Mesodermal cell (in vitro differentiated cells): ENCODE measurements at regions not wholly inside any gene's neighbourhood (a gene's known extent, or its start where the extent isn't known, plus 50 kb on each side); places are given as distances from the start of the nearest gene placed in this dataset.
"Not testable (repeated sequence)": the region's sequence is repeated elsewhere in the genome, so short reads cannot be mapped to it uniquely, and the experiment has no call there.

ENCODE experiments used
- H3K27ac ChIP-seq: 2 replicates; pipeline ENCODE4 v1.7.0; 2013; ENCODE audit warnings: mild to moderate bottlenecking, low read depth, low read length, moderate library complexity; ENCODE audit not compliant: severe bottlenecking
- H3K36me3 ChIP-seq: 2 replicates; pipeline ENCODE4 v1.7.1; 2013; ENCODE audit warnings: mild to moderate bottlenecking, low read length, moderate library complexity; ENCODE audit not compliant: control insufficient read depth, insufficient read depth
- H3K4me1 ChIP-seq: one replicate; pipeline ENCODE4 v1.7.1; 2013; ENCODE audit warnings: mild to moderate bottlenecking, low read length; ENCODE audit not compliant: insufficient read depth, control insufficient read depth, poor library complexity, severe bottlenecking
- H3K4me3 ChIP-seq: 2 replicates; pipeline ENCODE4 v1.7.0; 2013; ENCODE audit warnings: low read length, control low read depth, mild to moderate bottlenecking; ENCODE audit not compliant: insufficient read depth, poor library complexity, severe bottlenecking; ENCODE audit errors: extremely low read depth
- H3K9me3 ChIP-seq: 2 replicates; pipeline ENCODE4 v1.7.1; 2013; ENCODE audit warnings: mild to moderate bottlenecking, low read length, moderate library complexity; ENCODE audit not compliant: control insufficient read depth
- WGBS, 2 experiments: methylation state at CpG; one replicate each; pipeline ENCODE4 v1.1.5; 2013; ENCODE audit warnings: missing lambda C conversion rate in 2 of 2; ENCODE audit not compliant: insufficient coverage in 2 of 2; 5-methylcytosine and 5-hydroxymethylcytosine counted together

DNA sequence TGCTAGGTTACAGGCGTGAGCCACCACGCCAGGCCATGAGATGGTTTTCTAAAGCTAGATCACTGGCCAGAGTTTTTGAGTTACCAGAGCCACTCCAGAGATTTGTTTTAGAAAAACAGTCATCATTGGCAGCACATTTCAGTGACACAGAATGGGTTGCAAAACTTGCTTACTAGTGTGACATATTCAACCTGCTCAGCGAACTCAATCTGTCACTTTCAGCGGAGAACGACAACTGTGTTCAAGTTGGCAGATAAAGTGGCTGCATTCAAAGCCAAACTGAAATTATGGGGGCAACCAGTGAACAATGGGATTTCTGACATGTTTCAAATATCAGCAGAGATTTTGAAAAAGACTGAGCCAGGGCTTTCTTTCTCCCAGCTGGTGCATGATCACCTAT, 456.3 kb upstream of the ISX start:
- Histone ChIP-seq H3K4me1 (peaks cover 8% of the 10 kb centered on the region), H3K27ac (no peak overlapping the region), H3K4me3 (no peak overlapping the region), H3K36me3 (no peaks in the 10 kb centered on the region), H3K9me3 (no peaks in the 10 kb centered on the region)
- WGBS, 2 experiments = 90 to 93% methylated on average over 5 of the region's 5 CpGs

DNA sequence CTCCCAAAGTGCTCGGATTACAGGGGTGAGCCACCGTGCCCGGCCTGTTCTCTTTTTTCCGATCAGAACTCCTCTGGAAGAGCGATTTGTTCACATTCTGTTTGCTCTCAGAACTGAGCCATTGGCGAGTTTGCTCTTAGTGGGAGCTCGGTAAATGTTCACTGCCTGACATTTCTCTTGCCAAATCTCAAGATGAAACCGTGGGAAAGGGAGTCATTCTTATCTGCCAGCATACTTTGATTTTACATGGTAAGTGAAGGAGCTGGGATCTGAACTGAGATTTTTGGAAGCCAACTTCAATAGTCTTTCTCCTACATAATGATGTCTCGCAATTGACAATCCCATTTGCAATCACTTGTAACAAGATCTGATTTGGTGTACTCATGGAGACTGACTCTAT, 445.8 kb upstream of the ISX start:
- Histone ChIP-seq H3K9me3 (no peaks in the 10 kb centered on the region), H3K4me1 (peaks cover 7% of the 10 kb centered on the region), H3K36me3 (no peaks in the 10 kb centered on the region), H3K27ac (no peak overlapping the region), H3K4me3 (no peak overlapping the region)
- 86 to 93% methylated on average over 8 to 9 of the region's 9 CpGs for WGBS, 2 experiments

DNA sequence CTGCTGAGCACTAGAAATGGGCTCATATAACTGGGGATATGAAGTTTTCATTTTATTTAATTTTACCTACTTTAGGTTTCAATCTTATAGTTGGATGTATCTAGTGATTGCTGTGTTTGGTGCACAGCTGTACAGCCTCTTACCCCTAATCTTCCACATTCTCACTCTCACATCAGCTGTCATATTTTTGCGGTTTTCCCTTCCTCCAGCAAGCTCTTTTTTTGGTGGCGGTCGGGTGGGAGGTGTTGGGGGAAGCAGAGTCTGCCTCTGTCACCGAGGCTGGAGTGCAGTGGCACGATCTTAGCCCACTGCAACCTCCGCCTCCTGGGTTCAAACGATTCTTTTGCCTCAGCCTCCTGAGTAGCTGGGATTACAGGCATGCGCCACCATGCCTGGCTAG, 445.1 kb upstream of the ISX start:
- H3K9me3 ChIP-seq = no peaks in the 10 kb centered on the region
- 100% methylated on average over 3 to 6 of the region's 8 CpGs for WGBS, 2 experiments
- H3K4me1 ChIP-seq = peaks cover 7% of the 10 kb centered on the region
- no peak overlapping the region for H3K4me3 ChIP-seq
- no peaks in the 10 kb centered on the region for H3K36me3 ChIP-seq
- no peak overlapping the region for H3K27ac ChIP-seq

DNA sequence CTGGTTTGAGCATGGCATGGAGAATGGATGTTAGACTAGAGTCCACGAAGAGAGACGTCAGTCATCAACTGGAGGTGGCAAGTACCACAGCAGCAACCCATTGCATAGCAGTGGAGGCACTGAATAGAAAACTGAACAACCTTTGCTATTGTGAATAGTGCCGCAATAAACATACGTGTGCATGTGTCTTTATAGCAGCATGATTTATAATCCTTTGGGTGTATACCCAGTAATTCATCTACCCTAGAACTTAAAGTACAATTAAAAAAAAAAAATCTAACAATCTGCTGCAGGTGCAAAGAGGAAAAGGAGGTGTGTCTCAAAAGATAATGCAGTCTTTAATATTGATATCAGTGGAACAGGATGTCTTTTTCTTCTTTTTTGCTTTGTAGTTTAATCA, 443.4 kb upstream of the ISX start:
- H3K4me1 ChIP-seq = peaks cover 7% of the 10 kb centered on the region
- no peaks in the 10 kb centered on the region for H3K36me3 ChIP-seq
- 89 to 94% methylated on average over 2 of the region's 4 CpGs for WGBS, 2 experiments
- H3K27ac ChIP-seq = no peak overlapping the region
- H3K4me3 ChIP-seq = no peak overlapping the region
- no peaks in the 10 kb centered on the region for H3K9me3 ChIP-seq

DNA sequence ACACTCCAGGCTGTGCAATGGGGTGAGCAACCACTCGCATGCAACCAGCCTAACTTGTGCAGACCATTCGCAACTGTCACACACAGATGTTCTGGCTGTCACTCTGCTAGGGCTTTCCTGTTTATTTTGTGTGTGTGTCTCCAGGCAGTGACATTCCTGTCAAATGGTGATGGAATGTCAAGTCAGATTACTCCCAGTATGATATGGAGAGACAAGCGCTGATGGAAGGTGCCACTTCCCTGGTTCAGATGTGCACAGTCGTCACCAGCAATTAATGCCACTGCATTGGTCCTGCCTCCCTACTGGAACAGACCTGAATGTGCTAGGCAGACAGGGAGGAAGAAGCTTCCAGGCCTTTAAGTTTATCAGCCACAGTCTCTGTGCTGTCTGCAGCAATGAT, 442.4 kb upstream of the ISX start:
- peaks cover 7% of the 10 kb centered on the region for H3K4me1 ChIP-seq
- H3K27ac ChIP-seq = no peak overlapping the region
- H3K4me3 ChIP-seq = no peak overlapping the region
- H3K36me3 ChIP-seq = no peaks in the 10 kb centered on the region
- no peaks in the 10 kb centered on the region for H3K9me3 ChIP-seq
- 81 to 100% methylated on average over 1 to 3 of the region's 4 CpGs for WGBS, 2 experiments

DNA sequence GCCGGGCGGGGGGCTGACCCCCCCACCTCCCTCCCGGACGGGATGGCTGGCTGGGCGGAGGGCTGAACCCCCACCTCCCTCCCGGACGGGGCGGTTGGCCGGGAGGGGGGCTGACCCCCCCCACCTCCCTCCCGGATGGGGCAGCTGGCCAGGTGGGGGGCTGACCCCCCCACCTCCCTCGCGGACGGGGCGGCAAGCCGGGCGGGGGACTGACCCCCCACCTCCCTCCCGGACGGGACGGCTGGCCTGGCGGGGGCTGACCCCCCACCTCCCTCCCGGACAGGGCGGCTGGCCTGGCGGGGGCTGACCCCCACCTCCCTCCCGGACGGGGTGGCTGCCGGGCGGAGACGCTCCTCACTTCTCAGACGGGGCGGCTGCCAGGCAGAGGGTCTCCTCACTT, 440.1 kb upstream of the ISX start:
- not testable (repeated sequence) for H3K4me1 ChIP-seq
- WGBS, 2 experiments = 100% methylated on average over 1 of the region's 30 CpGs; no CpG with 5 or more reads in 1 of the 2 experiments

DNA sequence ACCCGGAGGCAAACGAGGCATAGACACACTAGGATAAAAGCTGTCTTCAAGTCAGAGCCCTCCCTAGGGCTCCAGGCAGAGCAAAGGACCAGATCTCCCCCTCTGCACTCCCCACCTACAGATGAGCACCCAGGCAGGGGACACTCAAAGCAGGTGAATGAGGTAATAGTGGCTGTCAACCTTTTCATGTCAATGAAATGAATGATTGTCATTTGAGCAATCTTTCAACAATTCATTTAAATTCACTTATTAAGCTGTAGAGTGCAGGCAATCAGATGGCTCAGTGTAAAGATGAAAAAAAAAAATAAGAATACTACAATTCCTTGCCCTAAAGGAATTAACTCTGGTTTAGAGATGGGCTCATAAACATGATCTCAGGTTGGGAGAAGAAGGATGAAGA, 427.8 kb upstream of the ISX start:
- no peaks in the 10 kb centered on the region for H3K9me3 ChIP-seq
- no peak overlapping the region for H3K27ac ChIP-seq
- H3K4me3 ChIP-seq = no peak overlapping the region
- H3K36me3 ChIP-seq = no peaks in the 10 kb centered on the region
- 70 to 80% methylated on average over 2 of the region's 2 CpGs for WGBS, 2 experiments
- no peaks in the 10 kb centered on the region for H3K4me1 ChIP-seq

More for the DNA sequence above, 440.1 kb upstream of the ISX start:
- not testable (repeated sequence) for H3K27ac ChIP-seq, H3K4me3 ChIP-seq, H3K36me3 ChIP-seq, H3K9me3 ChIP-seq

DNA sequence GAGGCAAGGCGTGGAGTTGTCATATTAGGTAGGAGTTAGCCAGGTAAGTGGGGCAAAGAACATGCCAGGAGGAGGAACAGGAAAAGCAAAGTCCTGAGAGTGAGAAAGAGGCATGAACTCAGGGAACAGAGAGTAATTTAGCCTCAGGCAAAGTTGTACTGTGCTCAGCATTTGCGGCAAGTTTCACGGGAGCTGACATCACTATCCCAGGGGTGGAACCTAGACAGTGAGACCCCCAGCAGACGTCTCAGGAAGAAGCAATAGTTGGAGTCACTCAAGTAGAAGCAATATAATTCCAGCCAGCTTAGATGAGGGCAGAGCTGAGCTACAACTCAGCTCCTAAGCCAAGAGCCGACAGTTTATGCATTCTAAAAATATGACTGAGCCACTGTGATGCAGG, 426.0 kb upstream of the ISX start:
- H3K4me1 ChIP-seq = no peaks in the 10 kb centered on the region
- H3K9me3 ChIP-seq = no peaks in the 10 kb centered on the region
- H3K4me3 ChIP-seq = no peak overlapping the region
- H3K36me3 ChIP-seq = no peaks in the 10 kb centered on the region
- 85 to 92% methylated on average over 4 to 5 of the region's 5 CpGs for WGBS, 2 experiments
- H3K27ac ChIP-seq = no peak overlapping the region

DNA sequence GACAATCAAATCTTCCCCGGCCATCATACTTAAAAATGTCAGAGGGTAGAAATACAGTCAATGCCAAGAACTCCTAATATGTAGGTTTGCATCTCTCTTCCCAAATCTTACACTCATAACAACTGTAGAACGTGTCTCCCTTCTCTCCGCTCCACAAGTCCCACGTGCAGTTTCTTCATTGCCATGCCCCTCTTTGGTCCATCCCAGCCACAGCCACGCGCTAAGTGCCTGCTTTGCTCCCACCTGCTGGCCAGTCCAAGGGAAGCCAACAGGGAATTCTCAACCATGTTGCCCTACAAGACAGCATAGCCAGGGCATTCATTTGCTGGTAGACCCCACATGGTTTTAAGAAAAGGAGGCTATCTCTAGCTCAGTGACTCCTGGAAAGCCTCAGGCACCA, 420.6 kb upstream of the ISX start:
- WGBS, 2 experiments = 78 to 84% methylated on average over 5 to 6 of the region's 6 CpGs
- Histone ChIP-seq H3K4me1 (no peaks in the 10 kb centered on the region), H3K27ac (no peak overlapping the region), H3K4me3 (no peak overlapping the region), H3K9me3 (no peaks in the 10 kb centered on the region), H3K36me3 (no peaks in the 10 kb centered on the region)

DNA sequence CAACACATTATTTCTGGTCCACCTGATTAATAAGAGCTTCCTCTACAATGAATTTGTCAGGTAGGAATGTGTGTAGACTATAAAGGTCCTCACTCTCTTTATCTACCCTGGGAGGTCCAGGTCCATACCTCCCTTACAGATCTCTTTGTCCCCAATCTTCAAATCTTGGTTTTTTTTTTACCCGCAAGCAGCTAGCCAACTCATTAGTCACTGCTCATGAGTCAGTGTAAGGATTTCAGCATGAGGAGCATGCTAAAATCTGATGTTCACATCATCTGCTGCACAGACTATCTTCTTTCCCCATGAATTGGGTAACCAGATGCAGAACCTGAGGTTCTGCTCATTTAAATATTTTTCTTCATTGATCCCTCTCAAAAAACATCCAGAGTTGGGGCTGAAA, 397.0 kb upstream of the ISX start:
- Histone ChIP-seq H3K4me3 (no peak overlapping the region), H3K27ac (no peak overlapping the region), H3K4me1 (peaks cover 3% of the 10 kb centered on the region), H3K9me3 (no peaks in the 10 kb centered on the region), H3K36me3 (no peaks in the 10 kb centered on the region)
- 100% methylated on average over 1 of the region's 1 CpG; no CpG with 5 or more reads in 1 of the 2 experiments for WGBS, 2 experiments

DNA sequence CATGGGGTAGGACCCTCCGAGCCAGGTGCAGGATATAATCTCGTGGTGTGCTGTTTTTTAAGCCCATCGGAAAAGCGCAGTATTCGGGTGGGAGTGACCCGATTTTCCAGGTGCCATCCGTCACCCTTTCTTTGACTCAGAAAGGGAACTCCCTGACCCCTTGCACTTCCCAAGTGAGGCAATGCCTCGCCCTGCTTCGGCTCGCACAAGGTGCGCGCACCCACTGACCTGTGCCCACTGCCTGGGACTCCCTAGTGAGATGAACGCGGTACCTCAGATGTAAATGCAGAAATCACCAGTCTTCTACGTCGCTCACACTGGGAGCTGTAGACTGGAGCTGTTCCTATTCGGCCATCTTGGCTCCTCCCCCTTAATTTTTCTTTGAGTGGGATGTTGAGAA, 382.9 kb upstream of the ISX start:
- not testable (repeated sequence) for H3K36me3 ChIP-seq, H3K27ac ChIP-seq, H3K9me3 ChIP-seq, H3K4me3 ChIP-seq, H3K4me1 ChIP-seq
- 96 to 97% methylated on average over 10 to 11 of the region's 17 CpGs for WGBS, 2 experiments

DNA sequence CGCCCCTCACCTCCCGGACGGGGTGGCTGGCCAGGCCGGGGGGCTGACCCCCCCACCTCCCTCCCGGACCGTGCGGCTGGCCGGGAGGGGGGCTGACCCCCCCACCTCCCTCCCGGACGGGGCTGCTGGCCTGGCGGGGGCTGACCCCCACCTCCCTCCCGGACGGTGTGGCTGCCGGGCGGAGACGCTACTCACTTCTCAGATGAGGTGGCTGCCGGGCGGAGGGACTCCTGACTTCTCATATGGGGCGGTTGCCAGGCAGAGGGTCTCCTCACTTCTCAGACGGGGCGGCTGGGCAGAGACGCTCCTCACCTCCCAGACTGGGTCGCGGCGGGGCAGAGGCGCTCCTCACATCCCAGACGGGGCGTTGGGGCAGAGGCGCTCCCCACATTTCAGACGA, 381.7 kb upstream of the ISX start:
- not testable (repeated sequence) for H3K4me1 ChIP-seq, H3K27ac ChIP-seq, H3K4me3 ChIP-seq, H3K9me3 ChIP-seq, H3K36me3 ChIP-seq
- 97 to 98% methylated on average over 7 to 18 of the region's 30 CpGs for WGBS, 2 experiments
